Ishikawa (cell line): ENCODE measurements at regions not wholly inside any gene's neighbourhood (a gene's known extent, or its start where the extent isn't known, plus 50 kb on each side); places are given as distances from the start of the nearest gene placed in this dataset.

ENCODE experiments used
- CEBPB ChIP-seq: IDR thresholded peaks from 2 replicates; pipeline ENCODE4 v1.6.1; 2012
- EGR1 ChIP-seq: IDR thresholded peaks from 2 replicates; pipeline ENCODE4 v1.6.1; 2012
- EP300 ChIP-seq: IDR thresholded peaks from 2 replicates; pipeline ENCODE4 v1.6.1; 2012; ENCODE audit warnings: borderline replicate concordance
- RAD21 ChIP-seq: IDR thresholded peaks from 2 replicates; pipeline ENCODE4 v1.6.1; 2012; ENCODE audit warnings: low read depth
- TAF1 ChIP-seq: IDR thresholded peaks from 2 replicates; pipeline ENCODE4 v1.6.1; 2012; ENCODE audit warnings: low read depth, mild to moderate bottlenecking
- TF ChIP-seq, protein P1 (sequence below): IDR thresholded peaks from 2 replicates; pipeline ENCODE4 v1.6.1; 2012

DNA sequence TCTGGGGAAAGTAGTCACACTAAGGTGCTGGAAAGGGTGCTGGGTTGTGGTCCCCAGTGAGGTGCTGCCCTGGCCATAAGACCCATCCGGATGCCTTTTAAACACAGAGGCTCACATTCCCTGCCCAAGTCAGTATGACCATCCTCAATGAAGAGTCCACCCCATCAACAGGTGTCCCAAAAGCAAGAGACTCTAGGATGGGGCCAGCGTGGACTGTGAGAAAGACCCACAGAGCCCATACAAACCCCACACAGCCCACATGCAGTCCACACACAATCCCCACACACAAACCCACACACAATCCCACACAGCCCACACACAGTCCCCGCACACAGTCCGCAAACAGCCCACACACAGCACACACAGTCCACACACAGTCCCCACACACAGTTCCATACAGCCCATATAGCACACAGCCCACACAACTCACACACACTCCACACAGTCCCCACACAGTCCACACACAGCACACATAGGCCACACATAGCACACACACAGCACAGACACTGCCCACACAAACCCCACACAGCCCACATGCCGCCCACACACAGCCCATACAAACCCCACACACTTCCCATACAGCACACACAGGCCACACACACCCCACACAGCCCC, 241.4 kb upstream of the SALL3 start:
- TF ChIP-seq EP300 (no peak), EGR1 (no peak), CEBPB (no peak), TAF1 (no peak), RAD21 (no peak)
- TF ChIP-seq, protein P1, sequence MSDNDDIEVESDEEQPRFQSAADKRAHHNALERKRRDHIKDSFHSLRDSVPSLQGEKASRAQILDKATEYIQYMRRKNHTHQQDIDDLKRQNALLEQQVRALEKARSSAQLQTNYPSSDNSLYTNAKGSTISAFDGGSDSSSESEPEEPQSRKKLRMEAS, result no peak
